VCaP (cell line): ENCODE measurements at regions not wholly inside any gene's neighbourhood (a gene's known extent, or its start where the extent isn't known, plus 50 kb on each side); places are given as distances from the start of the nearest gene placed in this dataset.
A peak's percentile ranks its signal among the peaks of the same experiment; 100 is the strongest.

Source experiments
- H3K27ac ChIP-seq: fragments of 450-650 bp; 2 replicates; pipeline ENCODE4 v1.5.1; 2017
- TF ChIP-seq, protein P1 (sequence below): fragments of 450-650 bp; conservative IDR thresholded peaks from 2 replicates; pipeline ENCODE4 v1.5.1; 2017; ENCODE audit warnings: mild to moderate bottlenecking, moderate library complexity

DNA sequence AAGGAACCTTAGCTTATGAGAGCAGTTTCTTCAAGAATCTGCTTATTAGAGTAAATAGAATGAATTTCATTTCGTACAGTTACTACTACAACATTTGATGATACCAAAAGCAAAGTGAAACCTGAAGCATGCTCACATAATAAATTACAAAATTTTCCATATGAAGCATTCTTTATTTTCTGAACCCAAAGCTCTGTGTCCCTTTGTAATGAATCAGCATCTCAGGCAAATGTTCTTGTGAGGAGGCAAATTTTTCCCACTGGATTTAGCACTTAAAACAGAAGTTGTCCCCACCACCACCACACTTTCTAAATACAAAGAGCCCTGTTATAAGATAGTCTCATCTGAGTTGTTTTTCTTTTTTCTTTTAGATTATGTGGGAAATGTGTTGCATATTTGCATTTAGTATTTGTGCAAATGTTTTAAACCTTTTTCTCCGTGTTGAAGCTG lies 70.7 kb upstream of the NFKB1 start:
- TF ChIP-seq, protein P1, sequence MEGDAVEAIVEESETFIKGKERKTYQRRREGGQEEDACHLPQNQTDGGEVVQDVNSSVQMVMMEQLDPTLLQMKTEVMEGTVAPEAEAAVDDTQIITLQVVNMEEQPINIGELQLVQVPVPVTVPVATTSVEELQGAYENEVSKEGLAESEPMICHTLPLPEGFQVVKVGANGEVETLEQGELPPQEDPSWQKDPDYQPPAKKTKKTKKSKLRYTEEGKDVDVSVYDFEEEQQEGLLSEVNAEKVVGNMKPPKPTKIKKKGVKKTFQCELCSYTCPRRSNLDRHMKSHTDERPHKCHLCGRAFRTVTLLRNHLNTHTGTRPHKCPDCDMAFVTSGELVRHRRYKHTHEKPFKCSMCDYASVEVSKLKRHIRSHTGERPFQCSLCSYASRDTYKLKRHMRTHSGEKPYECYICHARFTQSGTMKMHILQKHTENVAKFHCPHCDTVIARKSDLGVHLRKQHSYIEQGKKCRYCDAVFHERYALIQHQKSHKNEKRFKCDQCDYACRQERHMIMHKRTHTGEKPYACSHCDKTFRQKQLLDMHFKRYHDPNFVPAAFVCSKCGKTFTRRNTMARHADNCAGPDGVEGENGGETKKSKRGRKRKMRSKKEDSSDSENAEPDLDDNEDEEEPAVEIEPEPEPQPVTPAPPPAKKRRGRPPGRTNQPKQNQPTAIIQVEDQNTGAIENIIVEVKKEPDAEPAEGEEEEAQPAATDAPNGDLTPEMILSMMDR, result no peak
- peak overlapping the region; percentile 34; the same call in 1 of the 2 replicates for H3K27ac ChIP-seq

DNA sequence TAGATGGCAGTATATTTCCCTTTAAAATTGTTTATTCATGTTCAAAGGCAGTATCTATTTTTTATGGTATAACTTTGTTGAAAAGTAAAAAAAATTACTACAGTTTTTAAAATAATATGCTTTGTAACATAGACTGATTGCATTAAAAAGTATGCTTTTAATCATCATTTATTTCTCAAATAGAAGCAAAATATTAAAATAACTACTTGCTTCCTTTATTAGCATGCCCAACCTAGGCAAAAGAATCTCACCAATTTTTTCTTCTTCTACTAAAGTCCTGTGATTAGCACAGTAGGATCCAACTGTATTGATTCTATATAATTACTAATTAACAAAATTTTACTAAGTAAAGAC lies 69.6 kb upstream of the NFKB1 start:
- TF ChIP-seq, protein P1, result no peak; the same call in none of the 2 replicates
- no peak overlapping the region; the same call in 1 of the 2 replicates for H3K27ac ChIP-seq

DNA sequence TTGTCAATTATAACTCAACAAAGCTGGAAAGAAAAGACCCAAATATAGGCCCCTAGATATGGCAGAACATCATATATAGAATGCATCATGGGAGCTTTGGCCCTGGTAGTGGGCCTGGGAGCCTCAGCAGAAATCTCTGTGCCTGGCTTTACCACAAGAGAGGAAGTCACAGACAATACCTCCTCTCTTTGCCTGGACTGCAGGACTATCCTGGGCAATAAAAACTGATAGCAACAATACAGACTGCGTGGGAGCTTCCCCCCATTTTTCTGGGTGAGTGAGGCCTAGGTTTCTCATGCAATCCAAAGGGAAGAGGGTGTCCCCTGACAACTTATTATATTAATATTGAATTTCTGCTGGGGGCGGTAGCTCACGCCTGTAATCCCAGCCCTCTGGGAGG lies 64.0 kb upstream of the NFKB1 start:
- no peak overlapping the region for H3K27ac ChIP-seq
- TF ChIP-seq, protein P1, result no peak

DNA sequence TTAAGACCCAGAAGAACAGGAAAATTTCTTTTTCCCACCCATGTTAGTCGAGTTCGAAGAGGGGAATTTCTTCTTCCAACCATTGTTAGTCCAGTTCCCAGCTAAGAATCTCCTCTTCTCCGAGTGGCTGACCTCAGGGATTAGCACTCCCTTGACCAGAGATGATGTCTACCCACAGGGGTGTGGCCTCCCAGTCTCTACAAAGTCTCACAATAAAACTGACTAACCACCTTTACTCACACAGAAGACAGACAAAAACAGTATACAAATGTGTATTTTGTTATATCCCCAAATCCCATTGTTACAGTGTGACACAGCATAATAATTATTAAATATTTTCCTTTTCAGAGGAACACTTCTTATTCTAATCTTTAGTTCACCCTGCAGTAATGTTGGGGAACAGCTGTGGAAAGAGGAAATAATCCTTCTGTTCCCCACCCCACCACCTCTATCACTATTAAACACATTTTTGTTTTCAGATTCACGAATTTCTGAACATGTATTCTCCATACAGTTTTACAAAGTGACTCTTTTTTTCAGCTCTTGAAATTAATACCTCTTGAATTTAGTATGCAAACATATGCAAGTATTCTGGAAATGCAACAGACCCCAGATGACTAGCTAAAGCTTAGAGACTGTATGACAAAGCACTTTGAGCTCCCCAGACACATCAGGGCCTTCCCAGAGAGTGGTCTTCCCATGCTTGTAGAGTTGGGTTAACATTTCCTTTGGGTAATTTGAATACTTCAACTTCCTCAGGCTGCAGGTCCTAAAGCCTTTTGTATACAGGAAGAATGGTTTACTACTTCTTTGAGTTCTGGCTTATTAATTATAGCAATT lies 62.5 kb upstream of the NFKB1 start:
- TF ChIP-seq, protein P1, result no peak
- no peak overlapping the region for H3K27ac ChIP-seq

DNA sequence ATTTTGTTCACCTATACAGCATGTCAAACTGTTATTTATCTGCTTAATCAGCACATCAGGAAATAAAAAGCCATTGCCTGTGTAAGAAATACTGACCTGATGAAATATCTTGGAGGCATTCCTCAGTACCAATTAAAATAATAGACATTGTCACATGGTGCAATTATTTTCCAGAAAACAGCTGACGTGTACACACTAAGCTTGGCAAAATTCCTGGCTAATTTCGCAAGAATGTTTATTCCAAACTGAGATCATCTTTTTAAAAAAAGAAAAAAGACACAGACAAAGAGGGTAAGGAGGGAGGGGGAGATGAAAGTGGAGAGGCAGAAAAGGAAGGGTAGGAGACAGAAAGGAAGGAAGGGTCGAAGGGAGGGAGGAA lies 61.9 kb upstream of the NFKB1 start:
- H3K27ac ChIP-seq, result no peak overlapping the region; the same call in 1 of the 2 replicates
- TF ChIP-seq, protein P1, result no peak

DNA sequence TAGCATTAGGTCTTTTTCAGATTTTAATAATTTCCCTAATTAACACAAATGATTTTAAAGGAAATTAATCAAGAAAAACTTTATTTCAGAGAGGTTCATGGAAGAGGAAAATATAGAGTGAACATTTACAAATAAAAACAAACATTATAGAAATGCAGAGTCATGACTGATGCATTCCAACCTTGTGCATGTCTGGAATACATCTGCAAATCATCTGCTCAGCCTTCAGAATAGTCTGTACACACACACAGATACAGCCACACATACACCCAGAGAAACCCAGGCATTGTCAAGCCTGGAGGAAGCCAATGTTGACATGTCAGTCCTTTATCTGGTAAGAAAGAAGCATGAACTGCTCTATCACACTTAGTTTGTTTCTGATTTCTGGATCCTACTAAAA lies 61.3 kb upstream of the NFKB1 start:
- TF ChIP-seq, protein P1, result no peak
- H3K27ac ChIP-seq, result no peak overlapping the region; the same call in 1 of the 2 replicates

DNA sequence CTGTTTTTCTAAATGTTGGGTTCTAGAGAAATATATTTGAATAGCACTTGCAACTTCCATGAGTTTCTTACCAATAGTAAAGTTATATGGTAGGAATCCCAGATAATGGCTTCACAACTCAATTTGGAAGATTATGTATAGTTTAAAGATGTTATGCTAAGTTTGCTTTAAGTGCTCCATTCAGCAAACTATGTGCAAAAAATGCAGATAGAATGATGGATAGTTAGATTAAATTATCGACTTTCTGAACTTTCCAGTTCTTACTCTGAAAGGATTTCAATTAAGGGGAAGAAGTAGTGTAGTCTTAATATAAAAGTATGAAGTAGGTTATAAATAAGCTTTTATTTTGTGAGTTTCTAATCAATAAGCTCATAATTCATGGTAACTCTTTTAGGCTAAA lies 60.7 kb upstream of the NFKB1 start:
- TF ChIP-seq, protein P1, result no peak
- no peak overlapping the region for H3K27ac ChIP-seq
